Right lobe of liver (tissue), 6 donors: ENCODE measurements at regions not wholly inside any gene's neighbourhood (a gene's known extent, or its start where the extent isn't known, plus 50 kb on each side); places are given as distances from the start of the nearest gene placed in this dataset.

Experiments used
- ATAC-seq, 4 donors: fragments of 200-7000 bp; cut with Tn5 transposase; one replicate each; pipeline ENCODE4 v1.9.1; 2020; ENCODE audit warnings: mild to moderate bottlenecking in 4 of 4, moderate library complexity in 4 of 4
- DNase-seq, 3 donors: peaks; one replicate each; pipeline ENCODE4 v3.0.0-alpha.2; 2020
- H3K27ac ChIP-seq, 3 donors: fragments of 200-600 bp; one replicate each; pipeline ENCODE4 v1.8.0; 2022
- H3K27me3 ChIP-seq, 2 donors: fragments of 200-600 bp; one replicate each; pipeline ENCODE4 v1.8.0; 2022
- H3K36me3 ChIP-seq, 4 donors: fragments of 200-600 bp; sonication (generic) in 1 of 4; one replicate each; pipeline versions ENCODE4 v1.5.1 to v1.8.0; 2017 to 2022; ENCODE audit warnings: control low read depth in 1 of 4
- H3K4me1 ChIP-seq, 4 donors: fragments of 200-600 bp; sonication (generic) in 1 of 4; one replicate each; pipeline versions ENCODE4 v1.5.1 to v1.8.0; 2017 to 2022; ENCODE audit warnings: control low read depth in 1 of 4
- H3K4me3 ChIP-seq, 3 donors: fragments of 200-600 bp; one replicate each; pipeline ENCODE4 v1.8.0; 2022
- H3K9me3 ChIP-seq, 4 donors: fragments of 200-600 bp; sonication (generic) in 1 of 4; one replicate each; pipeline versions ENCODE4 v1.5.1 to v1.8.0; 2017 to 2022; ENCODE audit warnings: control low read depth in 1 of 4
- POLR2A ChIP-seq: fragments of 450-650 bp; IDR thresholded peaks from one replicate; pipeline ENCODE4 v1.6.1; 2017; ENCODE audit warnings: antibody characterized with exemption, mild to moderate bottlenecking
- WGBS: methylation state at CpG from one replicate; pipeline ENCODE4 v1.1.6; 2018; ENCODE audit warnings: low coverage, low lambda C conversion rate; ENCODE audit not compliant: insufficient coverage; ENCODE audit errors: missing lambda C conversion rate; 5-methylcytosine and 5-hydroxymethylcytosine counted together
- intact Hi-C, 2 donors: fragments of 100-400 bp; cut with DNase I; formaldehyde crosslinking; loops; one replicate each; pipeline versions ENCODE4 v1.11.2 to v1.14.1; 2022
- TF ChIP-seq, protein P1 (sequence below), 4 donors: fragments of 200-600 bp in 3 of 4; fragments of 450-650 bp in 1 of 4; IDR thresholded peaks; one replicate each; pipeline versions ENCODE4 v1.5.1 to v1.8.0; 2016 to 2022; ENCODE audit warnings: antibody characterized with exemption in 4 of 4, mild to moderate bottlenecking in 2 of 4
- donor health status: DM: no; HTN: yes; CAD: no.
- donor health status: DM: no; HTN: no; CAD: no.
- donor health status: DM: no; HTN: no; CAD: no.
- donor health status: DM: no; HTN: yes; CAD: no.
- donor health status: DM: no; HTN: yes; CAD: no.

DNA sequence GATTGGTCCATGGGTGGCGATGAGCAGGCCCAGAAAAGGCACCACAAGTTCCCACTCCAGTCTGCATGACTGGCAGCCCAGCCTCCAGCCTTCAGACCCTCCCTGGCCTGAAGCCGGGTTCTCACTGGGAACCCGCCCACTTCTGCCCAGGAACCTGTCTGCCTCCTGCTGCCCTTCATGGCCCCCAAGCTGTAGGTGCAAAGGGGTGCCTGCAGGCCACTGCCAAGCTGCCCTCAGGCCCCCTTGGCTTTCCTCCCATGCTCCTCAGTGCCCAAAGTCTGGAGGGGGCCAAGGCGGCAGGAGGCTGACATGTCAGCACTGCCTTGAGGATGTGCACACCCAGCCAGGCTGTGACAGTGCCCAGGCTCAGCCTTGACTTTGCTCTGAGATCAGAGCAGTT lies 488.5 kb upstream of the THBS1 start:
- WGBS: no CpG with 5 or more reads among the region's 4 CpGs
- Histone ChIP-seq H3K36me3 (no peaks in the 10 kb centered on the region), H3K27ac (no peak overlapping the region), H3K4me3 (no peak overlapping the region), H3K9me3 (no peaks in the 10 kb centered on the region), H3K4me1 (no peaks in the 10 kb centered on the region), H3K27me3 (no peaks in the 10 kb centered on the region)
- no peak for TF ChIP-seq POLR2A
- TF ChIP-seq, protein P1, sequence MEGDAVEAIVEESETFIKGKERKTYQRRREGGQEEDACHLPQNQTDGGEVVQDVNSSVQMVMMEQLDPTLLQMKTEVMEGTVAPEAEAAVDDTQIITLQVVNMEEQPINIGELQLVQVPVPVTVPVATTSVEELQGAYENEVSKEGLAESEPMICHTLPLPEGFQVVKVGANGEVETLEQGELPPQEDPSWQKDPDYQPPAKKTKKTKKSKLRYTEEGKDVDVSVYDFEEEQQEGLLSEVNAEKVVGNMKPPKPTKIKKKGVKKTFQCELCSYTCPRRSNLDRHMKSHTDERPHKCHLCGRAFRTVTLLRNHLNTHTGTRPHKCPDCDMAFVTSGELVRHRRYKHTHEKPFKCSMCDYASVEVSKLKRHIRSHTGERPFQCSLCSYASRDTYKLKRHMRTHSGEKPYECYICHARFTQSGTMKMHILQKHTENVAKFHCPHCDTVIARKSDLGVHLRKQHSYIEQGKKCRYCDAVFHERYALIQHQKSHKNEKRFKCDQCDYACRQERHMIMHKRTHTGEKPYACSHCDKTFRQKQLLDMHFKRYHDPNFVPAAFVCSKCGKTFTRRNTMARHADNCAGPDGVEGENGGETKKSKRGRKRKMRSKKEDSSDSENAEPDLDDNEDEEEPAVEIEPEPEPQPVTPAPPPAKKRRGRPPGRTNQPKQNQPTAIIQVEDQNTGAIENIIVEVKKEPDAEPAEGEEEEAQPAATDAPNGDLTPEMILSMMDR (IDR thresholded peaks at IDR 0.05): no peak
- ATAC-seq (no peak), DNase-seq (no peak)
- intact Hi-C loops: no loop called here

DNA sequence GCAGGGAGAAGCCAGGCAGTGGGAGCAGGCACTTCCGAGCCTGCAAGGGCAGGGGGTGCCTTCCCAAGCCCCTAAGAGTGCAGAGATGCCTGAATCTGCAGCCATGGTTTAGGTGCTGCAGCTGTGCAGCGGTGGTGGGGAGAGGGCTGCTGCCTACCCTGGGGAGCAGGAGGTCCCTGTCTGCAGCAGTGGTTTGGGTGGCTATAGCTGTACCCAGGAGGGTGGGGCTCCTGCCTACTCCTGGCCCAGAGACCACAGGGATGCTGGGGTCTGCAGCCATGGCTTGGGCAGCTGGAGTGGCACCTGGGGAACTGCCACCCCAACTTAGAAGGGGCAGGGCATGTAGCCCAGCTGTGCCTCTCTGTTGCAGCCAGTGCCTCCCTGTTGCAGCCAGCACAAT lies 488.1 kb upstream of the THBS1 start:
- DNase-seq (peak in 1 of 3 donors; percentile 35), ATAC-seq (peak in 1 of 4 donors; percentile 24)
- WGBS: no CpG with 5 or more reads among the region's 2 CpGs
- TF ChIP-seq, protein P1 (IDR thresholded peaks at IDR 0.05): no peak
- no peak for TF ChIP-seq POLR2A
- intact Hi-C loops: no loop called here
- no peaks in the 10 kb centered on the region for H3K27me3 ChIP-seq
- H3K27ac ChIP-seq: no peak overlapping the region
- no peaks in the 10 kb centered on the region for H3K36me3 ChIP-seq
- no peaks in the 10 kb centered on the region for H3K9me3 ChIP-seq
- H3K4me3 ChIP-seq: no peak overlapping the region
- no peaks in the 10 kb centered on the region for H3K4me1 ChIP-seq

DNA sequence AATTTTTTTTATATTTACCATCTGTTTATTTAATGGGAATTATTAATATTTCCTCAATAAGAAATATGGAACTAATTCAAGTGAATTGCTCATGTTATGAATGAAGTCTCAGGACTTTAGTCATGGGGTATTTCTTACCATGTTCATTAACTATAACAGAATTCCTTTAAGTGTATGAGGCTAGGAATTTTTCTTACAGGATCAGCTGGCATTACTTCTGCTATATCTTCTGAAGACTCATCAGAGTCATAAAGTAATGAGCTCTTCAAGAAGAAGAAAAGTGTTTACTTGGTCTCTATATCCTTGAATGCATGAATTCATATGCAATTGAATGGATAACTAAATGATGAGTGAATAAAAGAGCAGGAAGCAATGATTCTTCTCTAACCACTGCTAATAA lies 486.8 kb upstream of the THBS1 start:
- TF ChIP-seq, protein P1 (IDR thresholded peaks at IDR 0.05): no peak
- no peak for TF ChIP-seq POLR2A
- Histone ChIP-seq H3K27ac (no peak overlapping the region), H3K36me3 (no peaks in the 10 kb centered on the region), H3K4me3 (no peak overlapping the region), H3K4me1 (no peaks in the 10 kb centered on the region), H3K27me3 (no peaks in the 10 kb centered on the region), H3K9me3 (no peaks in the 10 kb centered on the region)
- intact Hi-C loops: no loop called here
- DNase-seq: no peak
- ATAC-seq: no peak

DNA sequence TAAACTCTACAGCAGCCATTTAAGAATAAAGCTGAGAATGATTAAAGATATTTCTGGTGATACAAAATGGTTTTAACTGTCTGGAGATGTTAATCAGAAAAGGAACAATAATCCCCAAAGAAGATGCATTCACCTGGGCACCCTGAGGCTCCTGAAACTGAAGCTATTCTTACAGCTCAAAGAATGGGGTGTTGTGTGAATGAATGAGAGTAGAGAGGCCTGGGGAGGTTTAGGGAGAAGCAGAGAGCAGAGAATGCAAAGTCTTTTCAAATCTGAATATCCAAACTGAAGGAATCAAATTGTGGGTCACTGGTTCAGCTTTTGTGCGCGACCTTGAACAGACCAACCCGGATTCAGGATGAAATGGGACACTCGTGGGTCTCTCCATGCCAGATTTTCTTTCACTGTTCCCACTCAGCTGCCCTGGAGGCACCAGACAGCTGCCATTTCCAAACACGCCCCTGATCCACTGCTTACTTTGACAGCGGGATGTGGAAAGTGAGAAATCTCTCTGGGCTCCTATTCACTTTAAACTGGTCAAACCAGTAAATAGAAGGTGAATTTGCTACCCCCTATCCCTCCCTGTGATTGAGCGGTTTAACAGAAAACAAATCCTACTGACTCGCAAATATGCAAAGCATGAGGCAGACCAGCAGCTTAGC lies 485.5 kb upstream of the THBS1 start:
- Histone ChIP-seq H3K4me1 (no peaks in the 10 kb centered on the region), H3K4me3 (no peak overlapping the region), H3K27ac (no peak overlapping the region), H3K27me3 (no peaks in the 10 kb centered on the region), H3K9me3 (no peaks in the 10 kb centered on the region), H3K36me3 (no peaks in the 10 kb centered on the region)
- intact Hi-C loops: no loop called here
- 62% methylated on average over 8 of the region's 8 CpGs for WGBS
- no peak for TF ChIP-seq POLR2A
- TF ChIP-seq, protein P1 (IDR thresholded peaks at IDR 0.05): no peak
- DNase-seq: no peak
- ATAC-seq: no peak
